GM19468 (cell line): ENCODE measurements at regions not wholly inside any gene's neighbourhood (a gene's known extent, or its start where the extent isn't known, plus 50 kb on each side); places are given as distances from the start of the nearest gene placed in this dataset.
"Not testable (repeated sequence)": the region's sequence is repeated elsewhere in the genome, so short reads cannot be mapped to it uniquely, and the experiment has no call there.

Experiments
- ATAC-seq: cut with Tn5 transposase; IDR thresholded peaks from one replicate; pipeline ENCODE4 v1.9.1; 2021; ENCODE audit warnings: mild to moderate bottlenecking, moderate library complexity, moderate number of reproducible peaks; ENCODE audit not compliant: unreplicated experiment; ENCODE audit errors: extremely low read depth

GRCh38 chr3:186456731-186457191 lies 87.4 kb downstream of the CRYGS start:
- no peak for ATAC-seq

- no peak for ATAC-seq
Measured at GRCh38 chr3:186454881-186455703, 89.1 kb downstream of the CRYGS start.

GRCh38 chr3:186453531-186453930 lies 90.6 kb downstream of the CRYGS start:
- ATAC-seq: no peak

- ATAC-seq: no peak
Measured at GRCh38 chr3:186452517-186452916, 90.5 kb upstream of the DGKG start.

GRCh38 chr3:186451371-186451770 lies 89.3 kb upstream of the DGKG start:
- no peak for ATAC-seq

GRCh38 chr3:186444974-186445373 lies 82.9 kb upstream of the DGKG start:
- ATAC-seq: no peak

- ATAC-seq: no peak
Measured at GRCh38 chr3:186444288-186444687, 82.3 kb upstream of the DGKG start.

- not testable (repeated sequence) for ATAC-seq
Measured at GRCh38 chr3:186442979-186443378, 80.9 kb upstream of the DGKG start.

GRCh38 chr3:186442162-186442561 lies 80.1 kb upstream of the DGKG start:
- ATAC-seq: no peak

- no peak for ATAC-seq
Measured at GRCh38 chr3:186440891-186441290, 78.9 kb upstream of the DGKG start.

GRCh38 chr3:186439725-186440124 lies 77.7 kb upstream of the DGKG start:
- ATAC-seq: no peak

- not testable (repeated sequence) for ATAC-seq
Measured at GRCh38 chr3:186435332-186435731, 73.3 kb upstream of the DGKG start.

GRCh38 chr3:186432944-186433732 lies 71.1 kb upstream of the DGKG start:
- no peak for ATAC-seq

GRCh38 chr3:186432189-186432588 lies 70.2 kb upstream of the DGKG start:
- no peak for ATAC-seq

GRCh38 chr3:186427627-186428281 lies 65.7 kb upstream of the DGKG start:
- ATAC-seq: no peak

GRCh38 chr3:186425788-186426730 lies 64.0 kb upstream of the DGKG start:
- ATAC-seq: no peak

- no peak for ATAC-seq
Measured at GRCh38 chr3:186421946-186422345, 59.9 kb upstream of the DGKG start.

- ATAC-seq: no peak
Measured at GRCh38 chr3:186418671-186419145, 56.7 kb upstream of the DGKG start.

- ATAC-seq: no peak
Measured at GRCh38 chr3:186417791-186418190, 55.8 kb upstream of the DGKG start.
